GM12873 (cell line): ENCODE measurements at regions not wholly inside any gene's neighbourhood (a gene's known extent, or its start where the extent isn't known, plus 50 kb on each side); places are given as distances from the start of the nearest gene placed in this dataset.

Experiments used
- TF ChIP-seq, protein P1 (sequence below): IDR thresholded peaks from 2 replicates; pipeline ENCODE4 v1.5.1; 2012; ENCODE audit warnings: low read depth, mild to moderate bottlenecking, moderate library complexity, low read length, control low read depth; ENCODE audit not compliant: insufficient read depth; ENCODE audit errors: missing control alignments

DNA sequence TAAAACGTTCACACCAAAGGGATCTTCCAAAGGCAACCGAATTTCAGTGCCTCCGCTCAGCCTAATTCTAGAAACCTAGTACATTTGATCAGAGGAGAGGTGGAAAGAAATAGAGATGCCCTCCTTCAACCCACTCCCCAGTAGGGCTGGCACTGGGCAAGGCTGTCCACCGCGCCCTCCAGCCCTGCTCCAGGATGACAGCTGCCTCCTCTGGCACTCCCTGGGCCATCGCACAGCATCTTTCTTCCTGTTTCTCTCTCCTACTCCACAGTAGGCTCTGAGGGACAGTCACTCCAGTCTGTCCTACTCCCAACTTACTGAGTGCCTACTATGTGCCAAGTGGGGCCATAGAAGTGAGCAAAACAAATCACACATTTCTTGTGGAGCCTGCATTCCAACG, 226.2 kb downstream of the SKIDA1 start:
- TF ChIP-seq, protein P1, sequence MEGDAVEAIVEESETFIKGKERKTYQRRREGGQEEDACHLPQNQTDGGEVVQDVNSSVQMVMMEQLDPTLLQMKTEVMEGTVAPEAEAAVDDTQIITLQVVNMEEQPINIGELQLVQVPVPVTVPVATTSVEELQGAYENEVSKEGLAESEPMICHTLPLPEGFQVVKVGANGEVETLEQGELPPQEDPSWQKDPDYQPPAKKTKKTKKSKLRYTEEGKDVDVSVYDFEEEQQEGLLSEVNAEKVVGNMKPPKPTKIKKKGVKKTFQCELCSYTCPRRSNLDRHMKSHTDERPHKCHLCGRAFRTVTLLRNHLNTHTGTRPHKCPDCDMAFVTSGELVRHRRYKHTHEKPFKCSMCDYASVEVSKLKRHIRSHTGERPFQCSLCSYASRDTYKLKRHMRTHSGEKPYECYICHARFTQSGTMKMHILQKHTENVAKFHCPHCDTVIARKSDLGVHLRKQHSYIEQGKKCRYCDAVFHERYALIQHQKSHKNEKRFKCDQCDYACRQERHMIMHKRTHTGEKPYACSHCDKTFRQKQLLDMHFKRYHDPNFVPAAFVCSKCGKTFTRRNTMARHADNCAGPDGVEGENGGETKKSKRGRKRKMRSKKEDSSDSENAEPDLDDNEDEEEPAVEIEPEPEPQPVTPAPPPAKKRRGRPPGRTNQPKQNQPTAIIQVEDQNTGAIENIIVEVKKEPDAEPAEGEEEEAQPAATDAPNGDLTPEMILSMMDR, result no peak

DNA sequence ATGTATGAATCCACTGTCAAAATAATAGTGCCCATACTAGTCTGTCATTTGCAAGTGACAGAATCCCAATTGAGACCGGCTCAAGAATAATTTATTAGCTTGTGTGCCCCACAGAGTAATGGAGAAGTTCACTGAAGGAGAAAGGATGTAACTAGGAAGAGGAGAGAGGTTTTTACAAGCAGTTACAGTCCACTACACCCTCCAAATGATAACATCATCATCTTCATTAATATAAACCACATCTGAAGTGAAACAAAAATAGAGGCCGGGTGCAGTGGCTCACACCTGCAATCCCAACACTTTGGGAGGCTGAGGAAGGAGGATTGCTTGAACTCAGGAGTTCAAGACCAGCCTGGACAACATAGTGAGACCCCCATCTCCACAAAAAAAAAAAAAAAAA, 226.8 kb downstream of the SKIDA1 start:
- TF ChIP-seq, protein P1, result no peak

DNA sequence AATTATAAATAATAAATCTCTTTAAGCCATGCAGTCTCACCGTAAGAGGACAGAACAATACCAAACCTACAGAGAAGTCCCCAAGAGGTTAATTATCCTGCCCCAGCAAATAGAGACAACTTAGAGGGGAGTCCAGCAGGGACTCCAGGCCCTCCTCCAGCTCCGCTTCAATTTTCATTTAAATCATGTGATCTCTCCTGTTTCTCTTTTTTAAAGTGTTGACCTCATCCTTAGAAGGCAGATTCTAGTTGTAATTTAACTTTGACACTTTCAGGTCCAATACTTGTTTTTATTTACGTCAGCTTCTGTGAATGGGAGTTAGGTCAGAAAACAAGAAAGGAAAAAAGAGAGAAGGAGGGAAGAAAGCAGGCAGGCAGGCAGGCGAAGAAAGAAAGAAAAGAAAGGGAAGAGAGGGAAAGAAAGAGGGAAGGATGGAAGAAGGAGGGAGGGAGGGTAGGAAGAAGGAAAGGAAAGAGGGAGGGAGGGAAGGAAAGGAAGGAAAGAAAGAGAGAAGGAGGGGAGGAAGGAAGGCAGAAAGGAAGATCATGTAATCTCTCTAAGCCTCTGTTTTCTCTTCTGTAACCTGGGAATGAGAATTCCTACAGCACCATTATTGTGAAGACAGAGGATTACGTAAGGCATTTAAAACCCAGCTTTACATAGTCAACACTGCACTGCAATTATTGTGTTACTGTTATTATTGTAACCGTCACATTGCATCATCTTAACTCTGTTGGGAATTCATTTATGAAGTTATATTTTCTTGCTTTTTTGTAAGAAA, 227.7 kb downstream of the SKIDA1 start:
- TF ChIP-seq, protein P1, result no peak

DNA sequence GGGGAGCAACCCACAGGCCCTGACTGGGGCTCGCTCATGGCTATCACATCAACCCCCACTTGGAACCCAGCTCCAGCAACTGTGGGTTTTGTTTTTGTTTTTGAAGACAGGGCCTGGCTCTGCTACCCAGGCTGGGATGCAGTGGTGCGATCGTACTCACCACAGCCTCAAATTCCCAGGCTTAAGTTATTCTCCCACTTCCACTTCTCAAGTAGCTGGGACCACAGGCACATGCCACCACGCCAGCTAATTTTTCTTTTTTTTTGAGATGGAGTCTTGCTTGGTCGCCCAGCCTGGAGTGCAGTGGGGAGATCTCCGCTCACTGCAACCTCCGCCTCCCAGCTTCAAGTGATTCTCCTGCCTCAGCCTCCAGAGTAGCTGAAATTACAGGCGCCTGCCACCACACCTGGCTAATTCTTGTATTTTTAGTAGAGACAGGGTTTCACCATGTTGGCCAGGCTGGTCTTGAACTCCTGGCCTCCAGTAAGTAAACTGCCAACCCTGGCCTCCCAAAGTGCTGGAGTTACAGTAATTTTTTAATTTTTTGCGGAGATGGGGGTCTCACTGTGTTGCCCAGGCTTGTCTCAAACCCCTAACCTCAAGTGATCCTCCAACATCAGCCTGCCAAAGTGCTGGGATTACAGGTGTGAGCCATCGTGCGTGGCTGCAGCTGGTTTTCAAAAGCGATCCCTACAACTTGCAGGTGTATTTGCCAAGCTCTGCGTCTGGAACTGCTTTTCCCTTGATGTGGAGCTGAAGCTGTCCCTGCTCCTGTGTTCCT, 228.7 kb downstream of the SKIDA1 start:
- TF ChIP-seq, protein P1, result no peak

DNA sequence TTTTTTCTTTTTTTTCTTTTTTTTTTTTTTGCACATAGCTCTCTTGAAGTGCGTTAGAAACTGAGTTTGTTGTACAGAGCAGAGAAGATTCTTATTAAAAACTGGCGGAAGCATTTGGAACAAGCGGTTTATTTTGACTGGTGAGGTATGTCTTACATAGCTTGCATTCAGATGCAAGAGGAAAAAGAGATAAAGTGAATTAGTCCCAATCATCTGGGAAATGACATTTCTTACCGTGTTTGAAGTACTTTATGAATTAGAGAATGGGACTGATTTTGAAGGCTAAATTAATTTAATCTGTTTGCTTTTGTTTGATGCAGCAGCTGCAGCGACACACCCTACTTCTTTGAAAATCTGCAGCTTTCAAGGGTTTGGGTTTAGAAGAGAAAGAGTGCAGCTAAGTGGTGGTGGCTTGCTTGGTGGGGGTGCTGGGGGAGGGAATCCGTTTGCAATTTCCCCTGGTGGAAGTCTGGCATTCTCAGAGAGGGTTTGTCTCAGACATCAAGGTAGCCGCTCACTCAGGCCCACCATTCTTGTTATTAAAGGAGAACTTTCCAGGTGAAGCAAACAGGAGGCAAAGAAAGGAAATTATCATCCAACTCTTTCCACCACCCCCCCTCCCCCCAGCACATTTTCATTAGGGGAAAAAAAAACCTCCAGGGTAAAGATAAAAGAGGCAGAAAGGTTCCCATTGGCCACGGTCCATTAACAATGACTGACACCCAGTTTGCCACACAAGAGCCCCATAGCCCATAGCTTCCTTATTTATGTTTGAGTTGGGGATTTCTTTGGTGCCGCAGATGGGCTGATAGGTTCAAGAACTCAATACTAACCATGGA, 231.7 kb downstream of the SKIDA1 start:
- TF ChIP-seq, protein P1, result no peak

DNA sequence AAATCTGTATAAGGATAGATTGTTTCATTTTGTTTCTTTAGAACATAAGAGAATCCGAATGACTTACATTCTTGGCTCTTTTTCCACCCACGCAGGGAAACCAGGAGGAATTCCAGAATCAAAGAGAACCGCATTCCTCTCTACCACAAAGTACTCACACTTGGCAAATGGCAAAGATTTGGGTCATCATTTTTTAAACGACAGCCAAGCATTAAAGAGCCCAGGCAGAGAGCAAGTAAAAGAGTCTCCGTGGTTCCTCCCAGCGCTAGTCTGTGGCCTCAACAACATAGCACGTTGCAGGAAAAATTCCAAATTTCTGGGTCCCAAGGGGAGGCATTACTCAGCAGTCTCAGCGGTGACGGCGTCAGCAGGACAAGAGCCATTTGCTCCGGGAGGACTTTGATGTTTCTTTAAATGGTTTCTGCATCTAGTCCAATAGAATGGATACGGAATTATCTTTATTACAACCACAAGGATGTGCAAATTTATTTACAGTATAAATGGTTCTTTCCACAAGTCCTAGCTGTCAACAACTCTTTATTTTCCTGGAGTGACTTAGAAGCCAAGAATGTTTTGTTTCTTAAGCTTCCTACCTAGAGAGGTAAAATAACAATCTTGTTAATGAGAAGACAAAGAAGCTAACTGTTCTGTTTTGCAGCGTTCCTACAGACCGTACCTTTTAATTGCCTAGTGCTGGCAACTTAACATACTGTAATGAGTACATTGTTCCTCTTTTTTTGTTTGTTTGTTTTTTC, 232.5 kb downstream of the SKIDA1 start:
- TF ChIP-seq, protein P1, result no peak
